GM18498 (cell line): ENCODE measurements at regions not wholly inside any gene's neighbourhood (a gene's known extent, or its start where the extent isn't known, plus 50 kb on each side); places are given as distances from the start of the nearest gene placed in this dataset.

Experiments used
- ATAC-seq: cut with Tn5 transposase; IDR thresholded peaks from one replicate; pipeline ENCODE4 v1.9.1; 2021; ENCODE audit warnings: mild to moderate bottlenecking, moderate library complexity; ENCODE audit not compliant: unreplicated experiment

GRCh38 chr1:38436006-38436405 is 389.4 kb upstream of the POU3F1 start:
- ATAC-seq: no peak

DNA sequence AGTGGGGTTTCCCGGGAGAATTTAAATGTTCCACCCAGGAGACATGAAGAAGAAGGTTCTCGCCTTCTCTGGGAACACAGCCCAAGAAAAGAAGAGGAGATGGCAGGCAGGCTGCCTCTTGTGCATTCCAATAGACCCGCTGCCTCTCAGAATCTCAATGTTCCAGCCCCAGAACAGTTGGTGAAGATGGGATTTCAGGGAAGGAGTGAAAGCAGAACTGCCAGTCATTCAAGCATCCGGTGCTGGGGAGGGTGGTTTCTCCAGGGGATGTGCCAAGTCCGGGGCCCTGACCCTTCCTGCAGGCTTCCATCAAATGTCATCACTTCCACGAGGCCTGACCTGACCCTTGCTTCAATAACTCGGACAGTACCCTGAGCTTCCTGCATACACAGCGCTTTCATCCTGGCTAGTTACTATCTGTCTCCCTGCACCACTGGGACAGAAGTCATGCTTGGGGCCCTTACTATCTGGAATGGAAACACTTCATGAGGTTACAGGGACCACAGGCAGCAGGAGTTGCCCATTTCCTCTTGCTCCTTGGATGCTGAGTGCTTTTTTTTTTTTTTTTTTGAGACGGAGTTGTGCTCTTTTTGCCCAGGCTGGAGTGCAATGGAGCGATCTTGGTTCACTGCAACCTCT is 386.6 kb upstream of the POU3F1 start:
- ATAC-seq: no peak

DNA sequence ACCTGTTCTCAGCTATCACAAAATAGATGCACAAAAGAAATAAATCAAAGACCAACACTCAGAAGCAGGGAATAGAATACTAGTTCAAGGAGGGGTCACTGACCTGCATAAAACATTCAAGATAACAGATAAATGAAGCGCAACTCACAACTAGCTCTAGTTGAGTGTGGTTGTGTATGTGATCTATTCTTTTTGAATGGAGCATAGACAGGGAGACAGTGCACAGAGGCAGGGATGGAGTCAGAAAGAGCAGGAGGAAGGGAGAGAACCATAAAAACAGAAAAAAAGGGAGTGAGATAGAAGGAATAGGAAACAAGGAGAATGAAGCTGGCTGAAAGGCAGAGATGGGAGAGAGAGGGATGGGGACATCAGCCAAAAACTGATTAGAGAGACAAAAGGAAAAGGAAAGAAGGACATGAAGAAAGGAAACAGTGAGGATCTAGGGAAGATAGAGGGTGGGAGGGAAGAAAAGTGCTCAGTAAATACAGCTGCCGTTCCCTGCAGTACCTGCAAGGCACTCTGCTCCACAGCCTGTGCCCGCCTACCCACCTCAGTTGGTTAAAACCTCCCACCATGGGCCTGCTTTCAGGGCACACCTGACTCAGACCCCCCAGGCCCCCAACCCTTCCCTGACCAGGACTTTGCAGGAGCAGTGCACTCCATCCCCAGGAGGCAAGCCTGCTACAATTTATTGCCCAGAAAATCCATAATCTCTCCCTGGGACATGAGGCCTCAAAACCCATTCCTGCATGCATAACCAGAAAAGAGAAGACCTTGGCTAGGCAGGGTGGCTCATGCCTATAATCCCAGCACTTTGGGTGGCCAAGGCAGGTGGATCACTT is 385.2 kb upstream of the POU3F1 start:
- ATAC-seq: no peak

DNA sequence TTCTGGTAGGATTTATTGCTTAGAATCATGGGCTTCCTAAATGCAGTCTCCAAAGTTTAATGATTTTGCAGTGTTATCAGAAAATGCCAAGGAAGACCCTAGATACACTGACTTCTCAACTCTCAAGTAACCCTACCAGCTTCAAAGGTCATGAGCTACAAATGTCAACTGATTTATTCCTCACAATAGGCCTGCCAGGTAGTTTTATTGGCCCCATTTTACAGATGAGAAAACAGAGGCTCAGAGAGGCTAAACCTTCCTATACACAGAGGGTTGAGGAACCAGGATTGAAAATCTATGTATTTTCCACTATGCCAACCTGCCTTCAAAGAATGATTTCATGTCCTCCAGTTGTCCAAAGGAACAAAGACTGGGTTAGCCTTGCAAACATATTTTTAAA is 384.4 kb upstream of the POU3F1 start:
- no peak for ATAC-seq

DNA sequence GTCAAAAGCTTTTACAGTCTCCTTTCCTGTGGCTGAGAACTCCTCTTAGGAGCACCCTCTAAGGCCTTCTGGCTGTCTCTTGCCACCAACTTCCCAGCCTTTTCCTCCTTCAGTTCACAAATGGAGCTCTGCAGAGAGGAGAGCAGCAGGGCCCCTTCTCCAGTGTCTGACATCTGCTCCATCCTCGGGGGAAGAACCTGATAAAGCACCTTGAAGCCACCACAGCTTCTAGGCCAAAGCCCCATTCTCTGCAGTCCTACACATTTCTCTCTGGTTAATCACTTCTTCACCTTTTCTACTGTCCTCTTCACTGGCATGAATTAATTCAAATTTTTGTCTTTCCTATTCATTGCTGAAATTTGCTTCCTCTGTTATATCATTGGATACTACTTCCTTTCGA is 378.1 kb upstream of the POU3F1 start:
- ATAC-seq: no peak

GRCh38 chr1:38420666-38421065 is 374.1 kb upstream of the POU3F1 start:
- ATAC-seq: no peak

DNA sequence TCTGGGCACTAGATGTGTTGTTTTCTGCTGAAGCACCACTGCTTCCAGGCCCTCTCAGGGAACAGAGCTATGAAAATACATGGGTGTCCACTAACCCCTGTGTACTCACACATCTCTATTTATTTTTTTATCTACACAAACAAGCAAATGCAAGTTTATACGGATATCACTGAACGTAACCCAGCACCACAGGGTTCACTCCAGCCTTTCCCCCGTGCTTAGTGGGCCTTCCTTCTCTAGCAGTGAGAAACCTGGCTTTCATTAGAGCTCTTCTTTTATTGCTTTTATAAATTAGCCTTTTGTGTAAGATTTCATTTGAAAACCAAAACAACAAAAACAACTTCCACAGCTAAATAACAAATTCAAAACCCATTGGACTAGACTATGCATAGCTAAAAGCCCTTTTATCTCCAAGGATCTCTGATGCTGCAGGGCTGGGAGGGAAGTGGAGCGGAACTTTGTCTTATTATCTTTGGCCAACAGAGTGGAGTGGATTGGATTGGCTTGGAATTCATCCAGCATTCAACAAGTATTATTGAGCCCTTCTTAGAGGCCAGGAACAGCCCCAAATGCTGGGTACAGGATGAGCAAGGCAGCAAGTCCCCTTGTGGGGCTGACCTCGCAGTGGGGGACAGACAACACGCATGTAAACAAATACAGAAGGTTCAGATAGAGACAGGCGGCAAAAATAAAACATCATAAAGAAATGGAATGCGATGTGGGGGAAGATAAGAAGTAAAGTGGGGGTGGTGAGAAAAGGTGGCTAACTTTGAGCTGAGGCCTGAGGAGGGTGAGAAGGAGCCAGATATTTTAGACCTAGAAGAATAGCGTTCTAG is 371.8 kb upstream of the POU3F1 start:
- no peak for ATAC-seq

- no peak for ATAC-seq
These were observed 357.1 kb upstream of the POU3F1 start for GRCh38 chr1:38403667-38404066.

DNA sequence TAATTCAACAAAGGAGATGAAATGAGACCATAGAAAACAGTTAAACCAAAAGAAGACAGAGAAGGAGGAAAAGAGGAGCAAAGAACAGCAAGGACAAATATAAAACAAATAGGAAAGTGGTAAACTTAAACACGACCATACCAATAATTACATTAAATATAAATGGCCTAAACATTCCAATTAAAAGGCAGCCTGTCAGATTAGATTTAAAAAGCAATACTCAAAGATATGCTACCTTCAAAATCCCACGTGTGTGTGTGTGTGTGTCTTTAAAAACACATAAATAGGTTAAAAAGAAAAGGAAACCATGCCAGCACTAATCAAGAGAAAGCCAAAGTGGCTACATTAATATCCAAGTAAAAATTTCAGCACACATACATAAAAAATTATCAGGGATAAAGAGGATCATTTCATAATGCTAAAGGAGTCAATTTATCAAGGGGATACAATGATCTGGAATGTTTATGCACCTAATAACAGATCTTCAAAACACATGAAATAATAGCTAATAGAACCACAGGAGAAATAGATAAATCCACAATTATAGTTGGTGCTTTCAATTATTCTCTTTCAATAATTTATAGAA is 355.7 kb upstream of the POU3F1 start:
- ATAC-seq: no peak

- ATAC-seq: no peak
These were observed 350.0 kb upstream of the POU3F1 start for GRCh38 chr1:38396606-38397005.

- no peak for ATAC-seq
These were observed 347.7 kb upstream of the POU3F1 start for GRCh38 chr1:38394303-38394702.

DNA sequence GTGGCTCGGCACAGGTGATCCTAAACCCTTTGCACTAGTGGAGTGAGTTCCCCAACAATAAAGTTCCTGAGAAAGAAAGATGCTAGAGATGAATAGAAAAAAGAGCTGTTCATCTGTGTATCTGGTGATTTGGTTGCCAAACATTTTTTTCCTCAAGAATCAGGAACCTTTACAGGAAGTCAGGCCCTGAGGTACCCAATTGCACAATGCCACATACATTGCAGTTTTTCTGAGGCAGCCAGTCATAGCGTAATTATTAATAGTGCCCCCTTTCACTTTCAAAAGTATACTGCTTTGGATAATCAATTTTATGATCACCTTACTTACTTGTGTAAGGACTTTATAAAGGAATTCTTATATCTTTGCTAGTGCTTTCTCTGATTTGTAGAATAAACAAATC is 346.3 kb upstream of the POU3F1 start:
- no peak for ATAC-seq

GRCh38 chr1:38381256-38381655 is 334.7 kb upstream of the POU3F1 start:
- ATAC-seq: no peak

DNA sequence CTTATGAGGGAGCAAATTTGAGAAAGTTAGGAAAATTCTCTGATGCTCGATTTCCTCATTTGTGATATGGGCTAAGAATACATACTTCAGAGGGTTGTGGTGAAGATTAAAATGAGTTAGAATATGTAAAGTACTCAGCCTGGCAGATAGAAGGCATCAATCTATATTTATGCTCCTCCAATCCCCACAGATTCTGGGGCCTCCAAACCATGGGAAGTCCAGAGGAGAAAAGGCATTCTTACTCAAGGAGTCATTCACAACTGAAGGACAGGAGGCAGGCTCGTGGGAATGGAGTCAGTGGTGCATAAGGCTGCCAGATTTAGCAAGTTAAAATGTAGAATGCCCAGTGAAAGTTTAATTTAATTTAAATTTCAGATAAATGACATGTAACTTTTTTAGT is 330.0 kb upstream of the POU3F1 start:
- no peak for ATAC-seq

DNA sequence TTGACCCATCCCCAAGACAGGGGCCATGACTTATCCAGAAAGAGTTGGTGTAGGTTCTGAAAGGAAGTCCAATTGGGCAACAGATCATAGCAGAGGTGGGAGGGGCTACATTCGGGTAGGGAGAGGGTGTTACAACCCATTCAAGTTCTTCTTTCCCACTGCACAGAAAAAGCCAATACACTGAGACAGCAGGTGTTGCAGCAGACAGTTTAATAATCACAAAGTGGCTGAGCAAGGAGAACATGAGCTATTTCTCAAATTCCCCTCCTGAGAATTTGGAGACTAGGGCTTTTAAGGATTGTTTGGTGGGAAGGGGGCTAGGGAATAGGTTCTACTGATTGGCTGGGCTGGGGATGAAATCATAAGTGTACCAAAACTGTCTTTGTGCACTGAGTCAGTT is 328.4 kb upstream of the POU3F1 start:
- no peak for ATAC-seq

DNA sequence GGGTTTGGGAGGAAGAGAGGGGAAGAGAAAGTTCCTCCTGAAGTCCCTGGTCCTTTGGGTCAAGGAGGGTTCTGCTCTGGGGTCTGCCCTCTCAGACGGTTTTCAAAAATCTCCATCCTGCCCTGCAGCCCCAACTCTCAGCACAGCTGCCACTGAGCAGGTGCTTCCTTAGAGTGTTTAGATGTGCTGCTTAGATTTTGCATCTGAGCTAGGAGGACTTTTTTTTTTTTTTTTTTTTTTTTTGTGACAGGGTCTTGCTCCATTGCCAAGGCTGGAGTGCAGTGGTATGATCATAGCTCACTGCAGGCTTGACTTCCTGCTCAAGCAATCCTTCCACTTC is 324.9 kb upstream of the POU3F1 start:
- ATAC-seq: no peak

DNA sequence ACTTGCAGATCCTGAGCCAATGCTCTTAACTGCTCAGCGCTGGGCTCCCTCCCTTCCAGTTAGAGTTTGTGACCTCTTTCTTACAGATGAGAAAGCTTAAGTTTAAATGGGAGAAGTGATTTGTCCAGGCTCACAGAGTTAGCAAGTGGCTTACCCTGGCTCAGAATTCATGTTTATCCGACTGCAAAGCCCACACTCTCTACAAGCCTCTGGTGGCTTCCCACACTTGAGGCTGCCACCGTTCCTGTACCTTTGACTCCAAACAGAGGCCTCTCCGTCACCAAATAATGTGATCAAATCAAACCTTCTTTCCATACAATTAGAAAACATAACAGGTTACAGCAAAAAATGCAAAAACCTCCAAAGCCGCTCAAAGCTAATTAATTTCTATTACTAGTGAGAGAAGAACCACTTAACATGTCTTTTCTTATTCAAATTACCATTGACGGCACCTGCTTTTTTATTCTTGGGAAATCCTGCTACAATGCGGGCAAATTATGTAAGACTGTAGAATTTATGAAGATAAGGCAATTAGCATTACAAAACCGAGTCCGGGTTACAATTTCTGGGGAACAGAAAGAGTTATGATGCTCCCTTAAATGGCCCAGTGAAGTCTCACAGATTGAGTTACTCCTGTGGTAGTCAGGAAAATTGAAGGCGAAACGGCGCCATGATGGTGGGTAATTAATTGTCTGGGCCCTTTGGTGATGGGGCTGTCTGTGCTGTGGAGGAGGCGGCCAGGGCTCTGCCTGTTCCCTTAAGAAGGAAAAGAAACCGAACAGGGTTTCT is 324.3 kb upstream of the POU3F1 start:
- no peak for ATAC-seq

DNA sequence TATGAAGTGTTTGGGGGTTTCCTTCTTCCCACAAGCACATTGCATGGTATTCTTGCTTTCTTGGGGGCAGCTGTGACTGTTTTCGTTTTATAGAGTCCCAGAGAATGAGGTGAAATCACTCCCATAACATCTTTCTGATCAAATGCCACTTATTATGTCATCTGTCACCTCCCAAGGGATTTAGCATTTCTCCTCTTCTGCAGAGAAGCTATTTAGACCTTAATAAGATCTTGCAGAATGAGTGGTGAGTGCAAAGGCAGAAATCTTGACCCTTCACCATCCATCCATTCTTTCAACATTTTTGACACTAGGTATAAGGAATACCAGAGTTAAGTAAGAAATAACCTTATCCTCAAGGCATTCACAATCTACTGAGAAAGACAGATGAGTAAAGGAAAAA is 318.6 kb upstream of the POU3F1 start:
- ATAC-seq: no peak

- no peak for ATAC-seq
These were observed 315.0 kb upstream of the POU3F1 start for GRCh38 chr1:38361566-38361965.

DNA sequence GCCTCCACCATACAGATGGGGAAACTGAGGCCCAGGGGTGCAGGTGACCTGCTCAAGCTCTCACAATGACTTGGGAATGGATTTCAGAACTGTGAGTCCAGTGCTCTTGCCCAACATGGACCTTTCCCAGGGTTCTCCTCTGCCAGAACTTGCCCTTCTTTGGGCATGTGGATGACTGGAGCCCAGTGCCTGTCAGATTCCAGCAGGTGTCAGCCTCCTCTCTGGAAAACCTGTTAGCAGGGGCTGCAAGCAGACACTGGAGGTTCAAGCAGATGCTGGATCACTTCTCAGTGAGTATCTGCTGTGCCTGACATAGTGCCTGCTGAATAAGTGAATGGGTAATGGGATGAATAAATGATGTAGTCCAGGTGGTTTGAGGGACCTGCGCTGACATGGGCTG is 314.2 kb upstream of the POU3F1 start:
- ATAC-seq: no peak

DNA sequence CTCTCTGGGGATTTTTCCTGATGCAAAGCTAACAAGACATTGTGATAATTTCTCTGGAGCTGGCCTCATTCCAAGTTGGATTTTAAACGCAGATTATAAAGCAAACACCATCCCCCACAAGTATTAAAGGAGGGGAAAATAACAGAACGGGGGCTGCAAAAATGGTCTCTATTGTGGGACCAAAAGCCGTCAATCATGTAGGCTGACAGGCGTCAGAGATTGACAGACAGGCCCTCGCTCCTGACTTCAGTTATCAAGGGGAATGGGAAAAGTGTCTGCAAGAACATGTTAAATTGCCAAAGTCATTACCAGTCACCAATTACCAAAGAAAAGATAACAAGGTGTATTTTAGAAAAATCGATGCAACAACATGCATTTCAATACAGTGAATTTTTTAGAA is 307.4 kb upstream of the POU3F1 start:
- no peak for ATAC-seq
